DMS153 (cell line): ENCODE measurements at regions not wholly inside any gene's neighbourhood (a gene's known extent, or its start where the extent isn't known, plus 50 kb on each side); places are given as distances from the start of the nearest gene placed in this dataset.
"Not testable (repeated sequence)": the region's sequence is repeated elsewhere in the genome, so short reads cannot be mapped to it uniquely, and the experiment has no call there.

Experiments used
- DNase-seq: peaks from one replicate; lab custom pipeline; 2025; lab: John Stamatoyannopoulos, UW

- not testable (repeated sequence) for DNase-seq
These were observed 67.4 kb upstream of the ZNF169 start for GRCh38 chr9:94191706-94192105.

- no peak for DNase-seq
These were observed 60.7 kb upstream of the ZNF169 start for GRCh38 chr9:94198414-94198813.

GRCh38 chr9:94199776-94200175 is 59.3 kb upstream of the ZNF169 start:
- no peak for DNase-seq

GRCh38 chr9:94204174-94204573 is 54.9 kb upstream of the ZNF169 start:
- DNase-seq: no peak

- DNase-seq: no peak
These were observed 51.3 kb upstream of the ZNF169 start for GRCh38 chr9:94207781-94208180.
